ENCODE measurements at regions not wholly inside any gene's neighbourhood (a gene's known extent, or its start where the extent isn't known, plus 50 kb on each side); places are given as distances from the start of the nearest gene placed in this dataset.

GRCh38 chr6:122025104-122025503, 374.3 kb upstream of the HSF2 start:
- TF ChIP-seq TCF7L2 (IDR thresholded peaks at IDR 0.05; ENCODE audit: borderline replicate concordance, low read depth, low read length): no peak
- TF ChIP-seq CTCF (tag by site-specific recombination; IDR thresholded peaks at IDR 0.05): no peak
- TF ChIP-seq ZNF37A (tag by site-specific recombination; IDR thresholded peaks at IDR 0.05): no peak
- TF ChIP-seq ZNF660 (tag by site-specific recombination; IDR thresholded peaks at IDR 0.05): no peak
- TF ChIP-seq WT1 (tag by site-specific recombination; IDR thresholded peaks at IDR 0.05): no peak
- no peak for TF ChIP-seq KLF8 (tag by site-specific recombination; IDR thresholded peaks at IDR 0.05)
